HG02943 (cell line): ENCODE measurements at regions not wholly inside any gene's neighbourhood (a gene's known extent, or its start where the extent isn't known, plus 50 kb on each side); places are given as distances from the start of the nearest gene placed in this dataset.

Experiments
- ATAC-seq: cut with Tn5 transposase; IDR thresholded peaks from one replicate; pipeline ENCODE4 v1.9.1; 2021; ENCODE audit warnings: mild to moderate bottlenecking, low read depth, moderate library complexity; ENCODE audit not compliant: unreplicated experiment

- no peak for ATAC-seq
These were observed 733.0 kb upstream of the DPPA4 start for GRCh38 chr3:110070161-110070916.

- no peak for ATAC-seq
These were observed 736.7 kb upstream of the DPPA4 start for GRCh38 chr3:110074095-110074494.

DNA sequence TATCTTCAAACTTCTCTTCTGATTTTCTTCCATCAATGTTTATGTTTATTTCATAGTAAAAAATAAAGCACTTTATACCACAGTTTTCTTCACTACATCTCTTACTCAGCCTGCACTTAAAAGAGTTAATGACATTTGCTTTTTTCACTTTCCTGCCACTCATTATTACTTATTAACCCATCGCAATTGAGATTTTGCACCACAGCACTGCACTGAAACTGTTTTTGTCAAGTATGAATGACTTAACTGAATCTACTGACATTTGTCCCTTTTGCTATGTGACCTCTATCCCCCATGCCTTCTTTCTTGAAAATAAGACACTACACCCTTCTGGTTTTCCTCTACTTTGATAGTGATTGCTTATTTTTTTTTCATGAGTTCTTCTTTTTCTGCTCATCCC, 739.7 kb upstream of the DPPA4 start:
- no peak for ATAC-seq

DNA sequence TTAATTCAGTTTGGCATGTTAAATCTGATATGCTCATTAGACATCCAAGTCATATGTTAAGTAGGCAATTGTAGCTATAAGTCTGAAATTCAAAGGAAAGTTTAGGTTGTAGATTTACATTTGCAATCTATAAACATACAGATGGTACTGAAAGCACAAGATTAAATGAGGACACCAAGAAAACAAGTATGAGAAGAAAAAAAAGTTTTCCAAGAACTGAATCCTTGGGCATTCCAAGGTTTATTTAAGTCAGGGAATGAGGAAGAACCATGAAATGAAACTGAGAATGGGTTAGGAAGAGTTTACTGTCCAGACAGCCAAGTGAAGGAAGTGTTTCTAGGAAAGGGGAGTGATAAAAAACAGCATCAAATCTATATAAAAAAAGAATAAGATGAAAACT, 756.1 kb upstream of the DPPA4 start:
- ATAC-seq = no peak

DNA sequence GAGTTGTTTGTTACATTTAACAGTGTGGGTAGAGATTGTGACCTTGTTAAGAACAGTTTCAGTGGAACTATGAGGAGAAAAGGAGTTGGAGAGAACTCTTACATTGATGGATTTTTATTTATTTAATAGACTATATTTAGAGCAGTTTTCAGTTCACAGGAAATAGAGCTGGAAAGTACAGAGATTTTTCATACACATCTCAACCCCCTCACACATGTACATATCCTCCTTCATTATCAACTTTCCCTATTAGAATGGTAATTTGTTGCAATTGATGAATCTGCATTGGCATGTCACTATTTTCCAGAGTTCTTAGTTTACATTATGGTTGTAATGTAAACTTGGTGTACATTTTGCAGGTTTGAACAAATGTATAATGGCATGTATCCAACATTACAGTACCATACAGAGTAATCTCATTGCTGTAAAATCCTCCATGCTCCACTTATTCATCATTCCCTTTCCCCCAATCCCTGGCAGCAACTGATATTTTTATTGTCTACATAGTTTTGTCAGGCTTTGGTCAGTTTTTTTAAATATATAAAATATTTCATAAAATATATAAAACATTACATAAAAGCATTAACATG, 756.6 kb upstream of the DPPA4 start:
- no peak for ATAC-seq

GRCh38 chr3:110099711-110100110, 762.4 kb upstream of the DPPA4 start:
- ATAC-seq = no peak

DNA sequence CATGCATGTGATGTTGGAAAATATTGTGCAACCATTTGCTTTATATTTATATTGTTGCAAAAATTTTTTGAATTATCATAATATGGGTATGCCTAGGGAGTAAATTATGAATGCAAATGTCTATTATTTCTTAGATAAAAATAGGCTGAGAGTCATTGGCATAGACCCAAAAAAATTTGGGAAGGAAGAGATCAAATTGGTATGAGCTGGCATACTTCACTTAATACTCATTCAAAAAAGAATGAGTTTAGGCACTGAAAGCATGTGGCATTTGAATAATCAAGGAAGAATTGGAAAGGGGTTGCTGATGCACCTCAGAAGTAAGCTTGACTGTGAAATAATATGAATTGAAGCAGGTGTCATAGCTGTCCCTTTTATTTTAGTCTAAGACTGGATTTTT, 764.0 kb upstream of the DPPA4 start:
- no peak for ATAC-seq

GRCh38 chr3:110106805-110107204, 769.5 kb upstream of the DPPA4 start:
- ATAC-seq = no peak

- ATAC-seq = no peak
These were observed 786.6 kb upstream of the DPPA4 start for GRCh38 chr3:110123946-110124345.

DNA sequence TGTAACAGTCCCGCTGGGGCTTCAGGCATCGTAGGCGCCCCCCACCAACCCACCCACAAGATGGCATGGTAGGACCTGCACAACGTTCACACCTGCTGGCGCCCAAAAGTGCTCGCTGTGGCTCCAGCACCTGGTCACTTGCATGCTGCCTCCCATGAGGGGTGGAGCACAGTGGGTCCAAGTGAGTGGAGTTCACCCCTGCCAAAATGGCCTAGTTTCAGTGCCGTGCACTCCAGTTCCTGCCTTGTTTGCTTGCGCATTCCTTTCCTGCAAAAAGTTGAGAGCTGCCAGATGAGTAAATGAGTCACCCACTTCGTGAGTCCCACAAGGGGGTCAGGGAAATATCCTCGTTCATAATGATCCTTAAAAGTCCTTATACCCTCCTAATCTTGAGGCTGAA, 788.7 kb upstream of the DPPA4 start:
- ATAC-seq = no peak

- no peak for ATAC-seq
These were observed 796.6 kb upstream of the DPPA4 start for GRCh38 chr3:110133971-110134370.

- no peak for ATAC-seq
These were observed 801.7 kb upstream of the DPPA4 start for GRCh38 chr3:110139048-110139447.

DNA sequence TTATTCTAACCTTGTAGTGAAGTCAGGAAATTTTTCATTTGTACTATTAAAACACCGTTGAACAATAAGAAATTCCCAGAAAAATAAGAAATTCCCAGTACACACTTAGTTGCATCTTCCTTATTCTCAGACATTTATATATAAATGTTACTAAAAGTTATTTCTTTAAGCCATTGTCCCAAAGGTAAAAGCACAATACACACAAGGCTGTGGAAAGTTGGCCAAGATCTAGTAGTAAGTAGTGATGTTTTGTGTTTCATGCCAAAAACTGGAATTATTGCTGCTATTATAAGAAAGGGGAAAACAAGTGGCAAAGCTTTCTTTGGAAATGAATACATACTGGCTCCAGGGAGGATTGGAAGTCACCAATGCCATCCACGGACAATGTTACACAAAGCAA, 802.5 kb upstream of the DPPA4 start:
- ATAC-seq = no peak

- no peak for ATAC-seq
These were observed 812.4 kb upstream of the DPPA4 start for GRCh38 chr3:110149763-110150162.

- no peak for ATAC-seq
These were observed 819.9 kb upstream of the DPPA4 start for GRCh38 chr3:110157221-110157620.

DNA sequence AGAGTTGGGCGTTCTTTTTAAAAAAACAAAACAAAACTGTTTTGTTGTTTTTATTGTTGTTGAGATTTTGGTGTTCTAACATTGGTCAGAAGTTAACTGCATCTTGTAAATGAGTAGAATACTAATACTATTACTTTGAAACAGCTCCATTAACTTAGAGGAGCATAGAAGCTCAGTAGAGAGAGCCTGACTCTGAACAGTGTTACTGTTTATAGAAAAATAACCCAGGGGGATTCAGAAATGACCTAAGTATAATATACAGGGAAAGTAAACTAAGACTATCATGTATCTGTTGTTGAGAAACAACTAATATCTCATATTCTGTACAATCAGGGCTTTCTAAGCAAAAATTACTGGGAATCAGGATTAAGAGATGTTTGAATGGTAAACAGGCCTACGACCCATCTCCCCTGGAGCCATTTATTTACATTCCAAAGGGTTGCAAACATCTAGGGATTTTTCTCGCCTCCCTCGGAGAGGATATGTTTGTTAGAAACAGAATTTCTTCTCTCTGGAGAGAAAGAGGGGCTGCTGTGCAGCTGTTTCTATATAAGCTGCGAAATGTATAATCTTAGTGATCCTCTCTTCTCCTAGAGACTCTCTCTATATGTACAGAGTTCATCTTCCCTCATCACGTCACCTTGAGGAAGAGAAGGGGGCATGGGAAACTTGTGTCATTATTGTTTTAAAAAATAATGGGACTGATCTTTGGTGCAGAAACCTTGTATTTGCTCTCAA, 827.5 kb upstream of the DPPA4 start:
- ATAC-seq = no peak

DNA sequence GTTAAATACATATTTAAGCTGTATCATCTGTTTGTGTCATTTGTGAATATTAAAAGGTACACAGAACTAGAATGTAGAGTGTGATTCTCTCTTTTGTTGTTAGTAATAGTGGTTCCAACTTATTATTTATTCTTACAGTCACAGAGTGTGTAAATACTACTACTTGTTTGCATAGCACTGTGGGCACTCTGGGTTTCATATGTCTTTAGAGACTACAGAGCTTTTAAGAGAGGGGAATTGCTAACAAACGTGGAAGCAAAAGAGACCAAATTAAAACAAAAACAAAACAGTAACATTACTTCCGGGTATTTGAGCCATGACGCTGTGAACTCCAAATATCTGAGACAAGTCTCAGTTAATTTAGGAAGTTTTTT, 828.0 kb upstream of the DPPA4 start:
- no peak for ATAC-seq

- no peak for ATAC-seq
These were observed 828.4 kb upstream of the DPPA4 start for GRCh38 chr3:110165753-110166152.

- no peak for ATAC-seq
These were observed 829.4 kb upstream of the DPPA4 start for GRCh38 chr3:110166791-110167190.

DNA sequence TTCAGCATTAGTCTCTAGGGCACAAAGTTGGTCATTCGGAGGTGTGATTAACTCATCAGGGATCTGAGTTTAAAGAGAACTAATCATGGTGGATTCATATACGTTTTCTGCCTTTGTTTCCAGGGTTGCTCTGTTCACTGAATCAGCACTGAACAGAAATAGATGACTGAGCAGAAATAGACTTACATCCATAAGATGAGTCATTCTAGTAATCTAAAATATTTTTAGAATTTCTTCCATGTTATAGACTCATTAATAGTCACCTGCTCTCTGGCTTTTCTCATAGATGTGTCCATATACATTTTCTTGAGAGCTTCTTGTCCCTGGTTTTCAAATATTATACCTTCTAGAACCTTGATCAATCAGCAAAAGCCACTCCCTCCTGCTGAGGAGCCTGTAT, 837.6 kb upstream of the DPPA4 start:
- no peak for ATAC-seq

GRCh38 chr3:110178965-110179364, 841.6 kb upstream of the DPPA4 start:
- ATAC-seq = no peak

- ATAC-seq = no peak
These were observed 843.4 kb upstream of the DPPA4 start for GRCh38 chr3:110180733-110181132.
